ENCODE measurements at regions not wholly inside any gene's neighbourhood (a gene's known extent, or its start where the extent isn't known, plus 50 kb on each side); places are given as distances from the start of the nearest gene placed in this dataset.

- DNase-seq, result no peak
Measured at GRCh38 chr4:189305500-189305899, 635.2 kb upstream of the FRG1 start.

GRCh38 chr4:189311251-189311650 is 629.4 kb upstream of the FRG1 start:
- no peak for DNase-seq

GRCh38 chr4:189313064-189313463 is 627.6 kb upstream of the FRG1 start:
- no peak for DNase-seq

- no peak for DNase-seq
Measured at GRCh38 chr4:189313861-189314513, 626.7 kb upstream of the FRG1 start.

- DNase-seq, result no peak
Measured at GRCh38 chr4:189322426-189322825, 618.2 kb upstream of the FRG1 start.

- no peak for DNase-seq
Measured at GRCh38 chr4:189341881-189342280, 598.8 kb upstream of the FRG1 start.

GRCh38 chr4:189355590-189355989 is 585.1 kb upstream of the FRG1 start:
- no peak for DNase-seq

- no peak for DNase-seq
Measured at GRCh38 chr4:189362364-189362763, 578.3 kb upstream of the FRG1 start.

GRCh38 chr4:189364032-189364449 is 576.6 kb upstream of the FRG1 start:
- DNase-seq, result no peak

GRCh38 chr4:189365451-189365850 is 575.2 kb upstream of the FRG1 start:
- DNase-seq, result no peak

GRCh38 chr4:189367832-189368231 is 572.8 kb upstream of the FRG1 start:
- DNase-seq, result no peak

- DNase-seq, result no peak
Measured at GRCh38 chr4:189374176-189374575, 566.5 kb upstream of the FRG1 start.

GRCh38 chr4:189376901-189377300 is 563.8 kb upstream of the FRG1 start:
- no peak for DNase-seq

- DNase-seq, result no peak
Measured at GRCh38 chr4:189377569-189377968, 563.1 kb upstream of the FRG1 start.

GRCh38 chr4:189385098-189385497 is 555.6 kb upstream of the FRG1 start:
- no peak for DNase-seq

GRCh38 chr4:189385579-189385978 is 555.1 kb upstream of the FRG1 start:
- DNase-seq, result no peak

GRCh38 chr4:189396435-189396834 is 544.2 kb upstream of the FRG1 start:
- no peak for DNase-seq

- no peak for DNase-seq
Measured at GRCh38 chr4:189404271-189404670, 536.4 kb upstream of the FRG1 start.

GRCh38 chr4:189409158-189409557 is 531.5 kb upstream of the FRG1 start:
- no peak for DNase-seq

- no peak for DNase-seq
Measured at GRCh38 chr4:189414021-189414420, 526.7 kb upstream of the FRG1 start.

GRCh38 chr4:189420572-189420971 is 520.1 kb upstream of the FRG1 start:
- DNase-seq, result no peak

GRCh38 chr4:189436207-189436606 is 504.5 kb upstream of the FRG1 start:
- DNase-seq, result no peak

GRCh38 chr4:189440716-189441115 is 500.0 kb upstream of the FRG1 start:
- DNase-seq, result no peak

- DNase-seq, result no peak
Measured at GRCh38 chr4:189443341-189443740, 497.3 kb upstream of the FRG1 start.

- DNase-seq, result no peak
Measured at GRCh38 chr4:189445613-189446012, 495.1 kb upstream of the FRG1 start.

- no peak for DNase-seq
Measured at GRCh38 chr4:189463734-189464133, 476.9 kb upstream of the FRG1 start.
